Astrocyte of the spinal cord (primary cell): ENCODE measurements at regions not wholly inside any gene's neighbourhood (a gene's known extent, or its start where the extent isn't known, plus 50 kb on each side); places are given as distances from the start of the nearest gene placed in this dataset.

Experiments
- DNase-seq: peaks from one replicate; pipeline ENCODE4 v3.0.0; 2011; ENCODE audit warnings: low read depth, low spot score
- H3K4me3 ChIP-seq: 2 replicates; pipeline ENCODE4 v1.5.1; 2011; ENCODE audit warnings: low read depth, mild to moderate bottlenecking, low read length, moderate library complexity
- CTCF ChIP-seq: IDR thresholded peaks from 2 replicates; pipeline ENCODE4 v1.5.1; 2012; ENCODE audit warnings: low read depth, mild to moderate bottlenecking, low read length, inconsistent platforms
- in situ Hi-C: cut with HindIII; loops from 2 replicates; pipeline ENCODE4 v1.10.0; 2017; ENCODE audit warnings: low sequenced_read_pairs

- no peak for TF ChIP-seq CTCF
- peak; percentile 67 for DNase-seq
- in situ Hi-C loops = no loop called here
- no peak overlapping the region for H3K4me3 ChIP-seq
Observed at GRCh38 chrX:34778916-34779315, 121.8 kb upstream of the TMEM47 start.

GRCh38 chrX:34790026-34790425 is 132.9 kb upstream of the TMEM47 start:
- in situ Hi-C loops = no loop called here
- DNase-seq = no peak

GRCh38 chrX:34805951-34806350 is 136.6 kb upstream of the FAM47B start:
- TF ChIP-seq CTCF = no peak
- DNase-seq = no peak
- H3K4me3 ChIP-seq = no peak overlapping the region
- in situ Hi-C loops = no loop called here

More at GRCh38 chrX:34790026-34790425, 132.9 kb upstream of the TMEM47 start:
- H3K4me3 ChIP-seq = no peak overlapping the region
- no peak for TF ChIP-seq CTCF

- in situ Hi-C loops = no loop called here
- DNase-seq = peak; percentile 12
- no peak for TF ChIP-seq CTCF
- H3K4me3 ChIP-seq = no peak overlapping the region
Observed at GRCh38 chrX:34809096-34809495, 133.5 kb upstream of the FAM47B start.

GRCh38 chrX:34810364-34810763 is 132.2 kb upstream of the FAM47B start:
- DNase-seq = peak; percentile 61
- H3K4me3 ChIP-seq = no peak overlapping the region
- in situ Hi-C loops = no loop called here

GRCh38 chrX:34810916-34811315 is 131.7 kb upstream of the FAM47B start:
- TF ChIP-seq CTCF = no peak
- in situ Hi-C loops = no loop called here
- no peak overlapping the region for H3K4me3 ChIP-seq
- DNase-seq = peak; percentile 8

More at GRCh38 chrX:34810364-34810763, 132.2 kb upstream of the FAM47B start:
- no peak for TF ChIP-seq CTCF

GRCh38 chrX:34813618-34814017 is 129.0 kb upstream of the FAM47B start:
- no peak overlapping the region for H3K4me3 ChIP-seq
- in situ Hi-C loops = no loop called here
- TF ChIP-seq CTCF = no peak
- peak; percentile 7 for DNase-seq
